ENCODE measurements at regions not wholly inside any gene's neighbourhood (a gene's known extent, or its start where the extent isn't known, plus 50 kb on each side); places are given as distances from the start of the nearest gene placed in this dataset.

DNA sequence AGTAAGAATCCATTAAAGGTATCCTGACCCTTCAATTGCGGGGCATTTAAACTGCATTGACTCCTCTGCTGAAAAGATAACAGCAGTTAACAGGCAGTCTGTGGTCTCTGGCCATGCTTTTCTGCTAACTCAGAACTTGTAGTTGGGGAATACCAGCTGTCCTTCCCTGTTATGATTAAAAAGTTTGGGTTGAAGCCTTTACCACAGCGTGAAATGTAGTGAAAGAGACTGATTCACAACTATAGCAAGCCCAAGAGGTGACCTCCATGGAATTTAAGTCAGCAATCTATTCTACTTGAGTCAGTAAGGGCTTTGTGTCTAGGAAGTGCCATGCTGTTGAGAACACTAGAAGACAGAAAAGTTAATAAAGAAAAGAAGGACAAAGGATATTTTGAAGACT is 1037.3 kb downstream of the SI start:
- CTCF ChIA-PET: no interaction called here
- no TSS peak for BruUV-seq (replicated peaks)
- H3K9me3 ChIP-seq (replicated peaks; ENCODE audit: control insufficient read depth, insufficient read depth, low read length): peaks cover 5% of the 10 kb centered on the region
- H3K9me1 ChIP-seq (replicated peaks; ENCODE audit: control insufficient read depth, extremely low read depth, insufficient read depth, low read length): no peaks in the 10 kb centered on the region
- DNase-seq (ENCODE audit: low read depth, low spot score) (no peak), FAIRE-seq (no peak)
- intact Hi-C loops (cut with micrococcal nuclease) (no loop called here), dilution Hi-C loops (cut with MboI; ENCODE audit: extremely low pct_ligation_motif_present, low sequenced_read_pairs) (no loop called here)
- POLR2A ChIA-PET: no interaction called here
- H3K4me2 ChIP-seq (ENCODE audit: insufficient read depth, low read length): no peak overlapping the region
- no peak overlapping the region for H2AFZ ChIP-seq (ENCODE audit: low read depth, low read length)
- no peaks in the 10 kb centered on the region for H3K36me3 ChIP-seq (ENCODE audit: control insufficient read depth in 2 of 2, extremely low read depth in 1 of 2, insufficient read depth in 2 of 2, low read length in 2 of 2)
- H3K27me3 ChIP-seq (ENCODE audit: control insufficient read depth in 2 of 2, insufficient read depth in 2 of 2, low read length in 2 of 2): no peaks in the 10 kb centered on the region
- no peaks in the 10 kb centered on the region for H3K79me2 ChIP-seq (ENCODE audit: control insufficient read depth, insufficient read depth, low read length)
- TF ChIP-seq POLR2AphosphoS5 (IDR thresholded peaks at IDR 0.05; ENCODE audit: insufficient read depth, low read depth, low read length) (no peak), JUN (IDR thresholded peaks at IDR 0.05; ENCODE audit: borderline replicate concordance, insufficient read depth, insufficient read length, low read depth) (no peak), POLR2A (IDR thresholded peaks at IDR 0.05; ENCODE audit: low read depth, low read length) (no peak), FOS (IDR thresholded peaks at IDR 0.05; ENCODE audit: borderline replicate concordance, insufficient read depth, low read length) (no peak), MYC (IDR thresholded peaks at IDR 0.05; ENCODE audit: low read depth, low read length) (no peak), GATA2 (IDR thresholded peaks at IDR 0.05; ENCODE audit: insufficient read depth, insufficient read length, low read depth, low read length) (no peak), CTCF (IDR thresholded peaks at IDR 0.05; ENCODE audit: extremely low read depth in 1 of 2, insufficient read depth in 1 of 2, low read depth in 1 of 2, low read length in 2 of 2) (no peak), EZH2 (IDR thresholded peaks at IDR 0.05; ENCODE audit: borderline replicate concordance, low read depth, low read length, severe bottlenecking) (no peak)
- TF ChIP-seq, protein P1, sequence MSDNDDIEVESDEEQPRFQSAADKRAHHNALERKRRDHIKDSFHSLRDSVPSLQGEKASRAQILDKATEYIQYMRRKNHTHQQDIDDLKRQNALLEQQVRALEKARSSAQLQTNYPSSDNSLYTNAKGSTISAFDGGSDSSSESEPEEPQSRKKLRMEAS (IDR thresholded peaks at IDR 0.05; ENCODE audit: insufficient read depth, insufficient read length): no peak
- no peaks in the 10 kb centered on the region for H3K4me1 ChIP-seq (ENCODE audit: control insufficient read depth, extremely low read depth, insufficient read depth, low read length)
- no peaks in the 10 kb centered on the region for H4K20me1 ChIP-seq (replicated peaks; ENCODE audit: control insufficient read depth, extremely low read depth, insufficient read depth, low read length)
- no peak overlapping the region for H3K27ac ChIP-seq (ENCODE audit: insufficient read depth, low read depth, low read length)
- no peak overlapping the region for H3K4me3 ChIP-seq (replicated peaks in 1 of 3; ENCODE audit: insufficient read depth in 1 of 3, low read depth in 1 of 3, low read length in 3 of 3)
- no peak overlapping the region for H3K9ac ChIP-seq (replicated peaks; ENCODE audit: extremely low read depth, insufficient read depth, low read length)

Measured in endothelial cell of umbilical vein (primary cell).